ENCODE measurements at regions not wholly inside any gene's neighbourhood (a gene's known extent, or its start where the extent isn't known, plus 50 kb on each side); places are given as distances from the start of the nearest gene placed in this dataset.

- H3K4me2 ChIP-seq (ENCODE audit: low read length), result no peak overlapping the region
- BruUV-seq (replicated peaks), result no TSS peak
- no peaks in the 10 kb centered on the region for H3K4me1 ChIP-seq (ENCODE audit: control insufficient read depth in 1 of 2, insufficient read depth in 2 of 2, low read length in 2 of 2)
- no peak for DNase-seq (ENCODE audit: low read depth, low spot score)
- H3K27me3 ChIP-seq (ENCODE audit: insufficient read depth, low read length), result no peaks in the 10 kb centered on the region
- no peak overlapping the region for H3K27ac ChIP-seq (ENCODE audit: low read depth, low read length)
- H3K9me3 ChIP-seq (ENCODE audit: control insufficient read depth in 1 of 2, insufficient read depth in 1 of 2, low read depth in 1 of 2, low read length in 2 of 2), result no peaks in the 10 kb centered on the region
- no peak overlapping the region for H3K9ac ChIP-seq (ENCODE audit: low read length)
- no peak overlapping the region for H2AFZ ChIP-seq (ENCODE audit: low read depth, low read length, poor library complexity, severe bottlenecking)
- no peaks in the 10 kb centered on the region for H3K9me2 ChIP-seq (ENCODE audit: insufficient read depth)
- H3K79me2 ChIP-seq (ENCODE audit: insufficient read depth, low read length), result no peaks in the 10 kb centered on the region
- CTCF ChIA-PET, result no interaction called here
- RAD21 ChIA-PET (ENCODE audit: low non-redundant PET in 1 of 2, low total read pairs in 2 of 2, uncharacterized antibody in 2 of 2, unreplicated experiment in 2 of 2), result no interaction called here
- TF ChIP-seq SRF (IDR thresholded peaks at IDR 0.05; ENCODE audit: low read depth) (no peak), EGR1 (IDR thresholded peaks at IDR 0.05; ENCODE audit: low read depth) (no peak), CEBPB (IDR thresholded peaks at IDR 0.05; ENCODE audit: low read depth) (no peak), ZNF274 (IDR thresholded peaks at IDR 0.05; ENCODE audit: low read depth, low read length) (no peak), EZH2phosphoT487 (IDR thresholded peaks at IDR 0.05; ENCODE audit: borderline replicate concordance) (no peak), SP1 (IDR thresholded peaks at IDR 0.05; ENCODE audit: low read depth) (no peak), ZBTB33 (IDR thresholded peaks at IDR 0.05; ENCODE audit: extremely low read depth, insufficient replicate concordance, low read length) (no peak), FOSL1 (IDR thresholded peaks at IDR 0.05; ENCODE audit: low read depth) (no peak), SIN3A (IDR thresholded peaks at IDR 0.05; ENCODE audit: low read depth) (no peak), POLR2A (IDR thresholded peaks at IDR 0.05; ENCODE audit: borderline replicate concordance, extremely low read depth, insufficient read depth, insufficient read length) (no peak)
- H4K20me1 ChIP-seq (ENCODE audit: insufficient read depth), result no peaks in the 10 kb centered on the region
- no peak for ATAC-seq
- no peaks in the 10 kb centered on the region for H3K36me3 ChIP-seq (ENCODE audit: control insufficient read depth in 1 of 2, insufficient read depth in 2 of 2, low read length in 2 of 2)
- intact Hi-C loops (cut with micrococcal nuclease), result no loop called here
- POLR2A ChIA-PET, result no interaction called here
- no peak overlapping the region for H3K4me3 ChIP-seq (replicated peaks in 1 of 2; ENCODE audit: low read depth in 1 of 2, low read length in 2 of 2)
Observed at GRCh38 chr6:14520029-14520428, 402.5 kb downstream of the CD83 start.

GRCh38 chr6:14520536-14520935 lies 403.0 kb downstream of the CD83 start:
- Histone ChIP-seq H3K4me1 (ENCODE audit: control insufficient read depth in 1 of 2, insufficient read depth in 2 of 2, low read length in 2 of 2) (no peaks in the 10 kb centered on the region), H3K9ac (ENCODE audit: low read length) (no peak overlapping the region), H3K27ac (ENCODE audit: low read depth, low read length) (no peak overlapping the region), H3K4me2 (ENCODE audit: low read length) (no peak overlapping the region), H3K9me3 (ENCODE audit: control insufficient read depth in 1 of 2, insufficient read depth in 1 of 2, low read depth in 1 of 2, low read length in 2 of 2) (no peaks in the 10 kb centered on the region), H4K20me1 (ENCODE audit: insufficient read depth) (no peaks in the 10 kb centered on the region), H3K79me2 (ENCODE audit: insufficient read depth, low read length) (no peaks in the 10 kb centered on the region), H3K9me2 (ENCODE audit: insufficient read depth) (no peaks in the 10 kb centered on the region), H3K27me3 (ENCODE audit: insufficient read depth, low read length) (no peaks in the 10 kb centered on the region), H3K4me3 (replicated peaks in 1 of 2; ENCODE audit: low read depth in 1 of 2, low read length in 2 of 2) (no peak overlapping the region), H3K36me3 (ENCODE audit: control insufficient read depth in 1 of 2, insufficient read depth in 2 of 2, low read length in 2 of 2) (no peaks in the 10 kb centered on the region), H2AFZ (ENCODE audit: low read depth, low read length, poor library complexity, severe bottlenecking) (no peak overlapping the region)
- TF ChIP-seq ATF3 (IDR thresholded peaks at IDR 0.05) (no peak), CBX3 (IDR thresholded peaks at IDR 0.05; ENCODE audit: low read depth) (no peak), RAD21 (IDR thresholded peaks at IDR 0.05; ENCODE audit: low read depth) (no peak), CEBPB (IDR thresholded peaks at IDR 0.05; ENCODE audit: low read depth) (no peak), ZNF274 (IDR thresholded peaks at IDR 0.05; ENCODE audit: low read depth, low read length) (no peak), FOSL1 (IDR thresholded peaks at IDR 0.05; ENCODE audit: low read depth) (no peak), TCF7L2 (IDR thresholded peaks at IDR 0.05; ENCODE audit: borderline replicate concordance, extremely low read depth, insufficient read depth, insufficient read length) (no peak), POLR2A (IDR thresholded peaks at IDR 0.05; ENCODE audit: borderline replicate concordance, extremely low read depth, insufficient read depth, insufficient read length) (no peak)
- ChIA-PET CTCF (no interaction called here), POLR2A (no interaction called here), RAD21 (ENCODE audit: low non-redundant PET in 1 of 2, low total read pairs in 2 of 2, uncharacterized antibody in 2 of 2, unreplicated experiment in 2 of 2) (interaction anchor here in 1 of 2 experiments (0.6 kb wide), 1 partner anchor 22 kb away, joined by 3 read pairs; no protein-coding TSS in a partner anchor)
- intact Hi-C loops (cut with micrococcal nuclease), result no loop called here
- no peak for ATAC-seq
- DNase-seq (ENCODE audit: low read depth, low spot score), result no peak
- no TSS peak for BruUV-seq (replicated peaks)

All from HCT116 (cell line).